CD4-positive, alpha-beta T cell treated with Interleukin-6 at 100 ng/mL for 8 hours (primary cell): ENCODE measurements at regions not wholly inside any gene's neighbourhood (a gene's known extent, or its start where the extent isn't known, plus 50 kb on each side); places are given as distances from the start of the nearest gene placed in this dataset.
"Not testable (repeated sequence)": the region's sequence is repeated elsewhere in the genome, so short reads cannot be mapped to it uniquely, and the experiment has no call there.

Source experiments
- DNase-seq: peaks from one replicate; pipeline ENCODE4 v3.0.0-alpha.2; 2020; ENCODE audit warnings: mixed read lengths, low spot score

GRCh38 chr2:57597940-57598339 lies 448.7 kb upstream of the VRK2 start:
- DNase-seq = no peak

- no peak for DNase-seq
Observed at GRCh38 chr2:57598551-57598950, 448.1 kb upstream of the VRK2 start.

- no peak for DNase-seq
Observed at GRCh38 chr2:57602733-57603132, 443.9 kb upstream of the VRK2 start.

GRCh38 chr2:57614988-57615387 lies 431.6 kb upstream of the VRK2 start:
- no peak for DNase-seq

GRCh38 chr2:57615855-57616556 lies 430.6 kb upstream of the VRK2 start:
- no peak for DNase-seq

- no peak for DNase-seq
Observed at GRCh38 chr2:57617318-57617717, 429.3 kb upstream of the VRK2 start.

- no peak for DNase-seq
Observed at GRCh38 chr2:57621122-57621663, 425.4 kb upstream of the VRK2 start.

- DNase-seq = no peak
Observed at GRCh38 chr2:57622009-57622408, 424.6 kb upstream of the VRK2 start.

GRCh38 chr2:57656198-57656597 lies 390.4 kb upstream of the VRK2 start:
- no peak for DNase-seq

GRCh38 chr2:57669570-57669969 lies 377.0 kb upstream of the VRK2 start:
- no peak for DNase-seq

- DNase-seq = no peak
Observed at GRCh38 chr2:57674025-57674424, 372.6 kb upstream of the VRK2 start.

- no peak for DNase-seq
Observed at GRCh38 chr2:57674743-57675142, 371.9 kb upstream of the VRK2 start.

- DNase-seq = no peak
Observed at GRCh38 chr2:57677296-57677695, 369.3 kb upstream of the VRK2 start.

- no peak for DNase-seq
Observed at GRCh38 chr2:57681650-57682049, 365.0 kb upstream of the VRK2 start.

GRCh38 chr2:57685032-57685431 lies 361.6 kb upstream of the VRK2 start:
- DNase-seq = no peak

- DNase-seq = no peak
Observed at GRCh38 chr2:57692395-57692794, 354.2 kb upstream of the VRK2 start.

- no peak for DNase-seq
Observed at GRCh38 chr2:57693177-57693576, 353.4 kb upstream of the VRK2 start.

- DNase-seq = no peak
Observed at GRCh38 chr2:57693965-57694364, 352.6 kb upstream of the VRK2 start.

- DNase-seq = no peak
Observed at GRCh38 chr2:57696016-57696415, 350.6 kb upstream of the VRK2 start.

GRCh38 chr2:57698392-57698791 lies 348.2 kb upstream of the VRK2 start:
- DNase-seq = no peak

- no peak for DNase-seq
Observed at GRCh38 chr2:57698935-57699449, 347.6 kb upstream of the VRK2 start.

- DNase-seq = no peak
Observed at GRCh38 chr2:57701391-57701791, 345.2 kb upstream of the VRK2 start.

- DNase-seq = no peak
Observed at GRCh38 chr2:57703407-57703806, 343.2 kb upstream of the VRK2 start.

- DNase-seq = not testable (repeated sequence)
Observed at GRCh38 chr2:57707794-57708193, 338.8 kb upstream of the VRK2 start.
